ENCODE measurements at regions not wholly inside any gene's neighbourhood (a gene's known extent, or its start where the extent isn't known, plus 50 kb on each side); places are given as distances from the start of the nearest gene placed in this dataset.

- no peak for TF ChIP-seq POLR2A (IDR thresholded peaks at IDR 0.05)
- TF ChIP-seq CTCF (IDR thresholded peaks at IDR 0.05): no peak
Observed at GRCh38 chr11:134976551-134976950, 564.5 kb upstream of the B3GAT1 start.
